ENCODE measurements at regions not wholly inside any gene's neighbourhood (a gene's known extent, or its start where the extent isn't known, plus 50 kb on each side); places are given as distances from the start of the nearest gene placed in this dataset.
"Not testable (repeated sequence)": the region's sequence is repeated elsewhere in the genome, so short reads cannot be mapped to it uniquely, and the experiment has no call there.

DNA sequence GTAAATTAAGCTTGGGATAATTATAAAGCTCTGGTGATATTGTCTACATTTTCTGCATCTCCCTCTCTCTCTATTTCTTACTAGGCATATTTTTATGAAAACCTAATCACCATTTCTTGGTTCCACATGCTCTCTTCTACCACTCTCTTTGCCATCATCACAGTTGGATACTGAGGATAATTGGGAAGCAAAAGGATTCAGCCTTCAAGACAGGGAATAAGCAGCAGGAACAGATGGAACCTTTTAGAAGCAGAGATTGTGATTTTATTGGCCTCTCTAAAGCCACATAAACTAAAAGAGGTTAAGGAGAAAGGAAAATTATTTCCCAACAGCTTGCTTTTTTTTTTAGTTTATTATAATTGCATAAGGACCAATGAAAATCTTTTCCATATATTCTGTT, 226.3 kb upstream of the SPHKAP start:
- peak; percentile 4 for DNase-seq

DNA sequence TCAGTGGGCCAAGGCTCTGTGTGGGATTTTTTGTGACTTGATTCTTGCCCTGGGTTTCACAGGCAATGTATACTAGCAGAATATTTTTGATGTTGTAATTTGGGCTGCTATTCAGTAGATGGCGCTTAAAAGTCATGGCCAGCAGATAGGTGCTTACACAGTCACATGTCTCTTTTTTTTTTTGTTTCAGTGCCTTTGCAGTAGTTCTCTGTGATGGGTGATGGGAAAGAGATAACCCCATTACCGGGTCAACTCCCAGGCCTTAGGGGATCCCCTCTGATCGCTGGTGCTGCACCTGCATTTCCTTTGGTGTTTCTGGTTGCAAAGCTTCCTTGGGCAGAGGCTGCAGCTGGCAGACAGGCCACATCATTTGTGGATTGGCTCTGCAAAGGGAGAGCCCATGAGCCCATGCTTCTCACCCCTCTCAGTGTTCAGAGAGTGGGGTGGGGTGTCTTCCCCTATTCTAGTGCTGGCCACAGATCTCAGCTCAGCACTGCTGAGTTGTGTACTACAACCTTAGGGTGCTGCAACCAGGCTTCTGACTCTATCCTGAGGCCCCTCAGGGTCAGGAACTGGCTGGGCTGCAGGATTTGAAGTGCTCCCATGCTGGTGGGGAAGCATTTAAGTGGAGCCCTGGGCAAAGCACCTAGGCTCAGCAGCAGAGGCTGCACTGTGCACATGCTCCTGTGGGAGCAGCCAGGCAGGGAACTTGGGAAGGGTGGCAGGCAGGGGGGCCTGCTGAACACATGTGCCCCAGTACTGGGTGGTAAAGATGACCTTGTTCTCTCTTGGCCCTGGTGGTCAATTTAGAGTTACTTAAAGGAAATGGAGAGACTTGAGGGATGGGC, 219.8 kb upstream of the SPHKAP start:
- no peak for DNase-seq

DNA sequence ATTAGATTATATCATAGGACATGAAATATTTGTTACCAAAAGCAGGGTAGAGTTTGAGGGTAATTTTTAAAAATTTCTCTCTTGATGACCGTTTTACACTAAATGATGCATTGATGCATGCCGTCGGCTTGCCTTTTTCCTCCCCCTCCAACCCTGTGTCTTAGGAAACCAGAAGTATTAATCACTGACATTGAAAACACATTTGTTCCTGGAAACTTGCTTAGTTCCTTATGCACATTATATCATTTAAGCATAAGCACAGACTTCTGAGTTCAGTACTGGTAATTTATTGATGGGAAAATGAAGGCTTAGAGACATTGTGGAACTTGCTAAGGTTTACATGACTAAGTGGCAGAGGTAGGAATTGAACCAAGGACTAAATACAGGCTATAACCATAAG, 206.3 kb upstream of the SPHKAP start:
- DNase-seq: no peak

DNA sequence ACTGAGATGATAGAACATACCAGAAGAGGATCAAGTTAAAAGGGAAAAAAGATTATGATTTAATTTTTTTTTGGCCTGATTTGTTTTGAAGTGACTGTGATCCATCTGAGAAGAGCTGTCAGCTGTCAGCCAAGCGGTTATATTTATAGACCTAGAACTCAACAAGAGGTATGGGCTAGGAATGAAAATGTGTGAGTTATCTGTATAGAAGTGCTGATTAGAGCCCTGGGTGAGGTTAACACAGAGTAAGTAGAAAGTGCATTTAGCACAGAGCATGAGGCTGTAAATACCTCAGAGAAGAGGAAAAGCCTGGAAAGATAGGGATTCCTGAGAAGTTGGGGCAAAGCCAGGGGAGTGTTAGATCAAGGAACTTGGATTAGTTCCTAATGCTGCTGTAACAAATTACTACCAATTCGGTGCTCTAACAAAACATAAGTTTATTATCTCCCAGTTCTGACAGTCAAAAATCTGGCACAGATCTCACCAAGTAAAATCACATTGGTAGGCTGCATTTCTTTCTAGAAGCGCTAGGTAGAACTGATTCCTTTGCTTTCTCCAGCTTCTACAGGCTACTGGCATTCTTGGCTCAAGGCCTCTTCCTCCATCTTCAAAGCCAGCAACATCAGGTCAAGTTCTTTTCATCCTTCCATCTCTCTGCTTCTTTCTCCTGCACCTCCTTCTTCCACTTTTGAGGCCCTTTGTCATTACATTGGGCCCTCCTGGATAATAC, 197.4 kb upstream of the SPHKAP start:
- no peak for DNase-seq

DNA sequence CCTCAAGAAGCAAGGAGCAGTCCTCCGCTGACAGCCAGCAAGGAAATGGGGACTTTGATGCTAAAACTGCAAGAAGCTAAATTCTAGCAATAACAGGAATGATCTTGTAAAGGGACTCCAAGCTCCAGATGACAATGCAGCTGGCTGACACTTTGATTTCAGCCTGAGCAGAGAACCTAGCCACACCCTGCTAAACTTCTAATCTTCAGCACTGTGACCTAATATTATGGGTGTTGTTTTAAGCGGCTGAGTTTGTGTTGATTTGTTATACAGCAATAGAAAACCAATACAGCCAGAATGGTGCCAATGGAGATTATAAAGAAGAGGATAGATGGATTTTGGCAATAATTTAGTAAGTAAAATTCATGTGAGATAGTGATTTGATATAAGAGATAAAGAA, 196.7 kb upstream of the SPHKAP start:
- DNase-seq: no peak

DNA sequence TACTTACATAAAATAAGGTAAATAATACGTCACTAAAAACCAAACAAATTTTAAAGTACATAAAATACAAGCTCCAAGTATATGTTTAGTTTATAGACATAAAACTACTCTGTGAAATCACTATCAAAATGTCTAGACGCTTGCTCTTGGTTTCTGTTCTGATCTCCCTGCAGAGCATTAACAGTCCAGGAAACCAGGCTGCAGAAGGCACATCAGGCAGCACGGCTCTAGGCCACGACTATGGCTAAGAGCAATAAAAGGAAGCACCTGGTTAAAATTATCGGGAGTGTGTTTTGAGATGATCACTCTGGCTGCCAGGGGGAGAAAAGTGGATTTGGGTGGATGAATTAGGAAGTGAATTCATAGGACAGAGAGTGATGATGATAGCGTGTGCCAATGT, 196.0 kb upstream of the SPHKAP start:
- no peak for DNase-seq

DNA sequence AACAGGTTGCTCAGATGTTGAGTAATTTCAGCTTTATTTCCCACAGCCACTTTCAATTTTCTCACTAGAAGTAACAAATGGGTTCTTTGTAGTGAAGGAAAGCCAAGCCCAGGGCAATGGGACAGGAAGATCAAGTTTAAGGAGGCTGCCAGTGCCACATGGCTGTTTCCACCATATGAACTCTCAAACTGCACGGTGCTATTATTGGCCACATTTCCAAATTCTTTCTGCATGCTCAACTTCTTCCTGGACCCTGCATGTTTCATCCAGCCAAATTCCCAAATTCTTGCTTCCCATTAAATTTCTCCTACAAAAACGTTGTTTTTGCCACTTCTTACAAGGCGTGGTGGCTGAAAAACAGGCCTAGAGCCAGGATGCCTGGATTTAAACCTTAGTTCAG, 193.3 kb upstream of the SPHKAP start:
- peak; percentile 1 for DNase-seq

DNA sequence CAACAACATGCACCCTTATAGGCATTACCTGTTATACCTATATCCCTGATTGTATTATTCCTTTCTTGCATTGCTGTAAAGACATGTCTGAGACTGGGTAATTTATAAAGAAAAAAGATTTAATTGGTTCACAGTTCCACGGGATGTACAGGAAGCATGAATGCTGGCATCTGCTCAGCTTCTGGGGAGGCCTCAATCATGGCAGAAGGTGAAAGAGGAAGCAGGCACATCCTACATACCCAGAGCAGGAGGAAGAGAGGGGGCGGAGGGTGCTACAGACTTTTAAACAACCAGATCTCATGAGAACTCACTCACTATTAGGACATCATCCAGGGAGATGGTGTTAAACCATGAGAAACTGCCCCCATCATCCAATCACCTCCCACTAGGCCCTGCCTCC, 191.7 kb upstream of the SPHKAP start:
- DNase-seq: no peak

DNA sequence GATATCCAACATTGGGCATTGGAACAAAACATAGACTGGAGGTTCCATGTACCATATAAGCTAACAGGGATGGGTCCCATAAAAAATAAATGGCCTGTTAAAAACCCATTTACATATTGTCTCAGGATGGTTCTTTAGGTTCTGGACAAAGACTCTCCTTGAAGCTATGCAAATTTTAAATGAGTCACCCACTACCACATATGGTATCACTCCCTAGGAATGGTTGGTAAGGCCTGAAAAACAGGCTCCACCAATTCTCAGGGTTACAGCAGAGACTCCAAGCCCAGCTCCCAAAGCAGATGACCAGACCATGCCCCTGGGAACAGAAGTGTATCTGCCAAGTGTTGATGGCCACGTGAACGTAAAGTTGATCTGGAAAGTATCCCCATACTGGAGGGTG, 190.7 kb upstream of the SPHKAP start:
- DNase-seq: no peak

DNA sequence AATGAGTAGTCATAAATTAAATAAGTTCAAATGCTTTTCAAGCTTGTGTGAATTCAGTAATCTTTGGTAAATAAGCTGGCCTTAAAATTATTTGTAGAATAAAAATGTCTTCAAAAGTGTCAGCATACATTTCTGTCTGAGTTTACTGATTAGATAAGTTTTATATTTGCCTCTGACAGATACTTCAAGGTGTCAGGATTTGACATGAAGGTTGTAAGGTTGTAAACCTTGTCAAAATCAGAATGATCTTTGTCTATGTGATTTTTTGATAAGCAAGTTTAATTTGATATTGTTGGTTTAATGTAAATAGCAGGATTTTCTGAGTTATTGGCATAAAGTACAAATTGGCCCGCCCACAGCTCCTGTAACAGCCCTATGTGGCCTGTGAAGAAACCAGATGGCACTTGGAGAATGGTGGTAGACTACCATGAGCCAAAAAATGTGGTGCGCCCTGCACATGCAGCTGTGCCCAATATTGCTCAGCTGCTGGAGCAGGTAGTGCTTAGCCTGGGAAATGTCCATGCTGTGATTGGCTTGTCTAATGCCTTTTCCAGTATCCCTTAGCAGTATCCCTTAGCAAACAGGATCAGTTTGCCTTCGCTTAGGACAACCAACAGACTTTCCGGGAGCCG, 188.0 kb upstream of the SPHKAP start:
- DNase-seq: peak; percentile 4

DNA sequence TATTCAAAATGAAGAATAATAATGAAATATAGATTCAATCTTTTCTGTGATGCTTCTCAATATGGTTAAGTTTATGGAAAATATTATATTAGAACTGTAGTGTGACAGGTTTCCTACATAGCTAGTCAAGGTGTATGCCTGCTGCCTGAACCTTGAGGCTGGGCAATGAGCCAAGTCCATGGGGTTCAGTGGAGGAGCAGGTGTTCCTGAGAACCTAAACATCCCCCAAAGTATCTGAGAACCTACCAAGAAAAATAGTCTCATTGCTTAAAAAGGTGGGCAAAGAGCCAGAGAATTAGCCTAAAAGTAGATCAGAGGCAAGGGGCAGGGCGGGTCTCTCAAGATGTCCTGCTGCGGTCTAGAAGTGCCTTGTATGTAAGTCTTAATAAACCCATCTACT, 185.9 kb upstream of the SPHKAP start:
- DNase-seq: peak; percentile 74

DNA sequence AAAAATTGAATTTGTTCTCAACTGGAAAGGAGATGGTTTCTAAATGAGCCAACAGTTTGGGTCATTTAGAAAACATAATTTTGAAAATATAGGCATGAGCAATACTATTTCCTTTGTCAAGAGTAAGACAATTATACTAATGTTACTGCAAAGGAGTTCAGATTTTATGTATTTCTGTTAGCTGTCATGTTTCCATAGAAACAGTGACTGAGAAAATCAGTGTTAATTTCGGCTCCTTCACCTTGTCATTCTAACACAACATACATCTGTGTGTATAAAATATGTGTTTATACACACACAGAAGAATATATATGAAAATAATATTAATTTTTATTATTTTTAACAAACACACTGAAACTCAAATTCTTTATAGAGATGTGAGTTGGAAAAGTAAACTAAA, 178.0 kb upstream of the SPHKAP start:
- DNase-seq: no peak

DNA sequence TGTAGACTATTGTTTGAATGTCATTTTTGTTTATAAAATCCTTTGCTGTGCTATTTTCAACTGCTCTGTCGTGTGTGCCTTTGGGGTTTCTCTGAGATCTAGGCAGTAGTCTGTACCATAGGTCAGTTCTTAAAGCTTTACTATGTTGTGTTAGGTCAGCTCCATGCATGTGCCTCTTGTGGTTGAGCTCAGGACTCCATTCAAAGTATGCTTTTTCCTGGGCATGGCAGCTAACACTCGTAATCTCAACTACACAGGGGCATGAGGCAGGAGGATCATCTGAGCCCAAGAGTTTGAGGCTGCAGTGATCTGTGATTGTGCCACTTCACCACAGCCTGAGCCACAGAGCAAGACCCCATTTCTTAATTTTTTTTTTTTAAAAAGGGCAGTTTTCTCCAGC, 174.4 kb upstream of the SPHKAP start:
- no peak for DNase-seq

DNA sequence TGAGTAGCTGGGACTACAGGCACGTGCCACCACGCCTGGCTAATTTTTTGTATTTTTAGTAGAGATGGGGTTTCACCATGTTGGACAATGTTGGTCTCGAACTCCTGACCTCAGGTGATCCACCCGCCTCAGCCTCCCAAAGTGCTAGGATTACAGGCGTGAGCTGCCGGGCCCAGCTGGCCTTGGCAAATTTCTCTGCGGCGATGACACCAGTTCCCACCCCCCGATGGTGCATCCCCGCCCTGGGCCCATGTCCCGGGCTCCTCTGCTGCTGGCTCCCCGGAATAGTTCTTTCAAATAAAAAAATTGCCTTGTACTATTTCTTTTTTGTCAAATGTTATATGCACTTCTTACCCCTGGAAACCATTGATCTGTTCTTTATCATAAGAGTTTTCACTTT, 171.5 kb upstream of the SPHKAP start:
- not testable (repeated sequence) for DNase-seq

DNA sequence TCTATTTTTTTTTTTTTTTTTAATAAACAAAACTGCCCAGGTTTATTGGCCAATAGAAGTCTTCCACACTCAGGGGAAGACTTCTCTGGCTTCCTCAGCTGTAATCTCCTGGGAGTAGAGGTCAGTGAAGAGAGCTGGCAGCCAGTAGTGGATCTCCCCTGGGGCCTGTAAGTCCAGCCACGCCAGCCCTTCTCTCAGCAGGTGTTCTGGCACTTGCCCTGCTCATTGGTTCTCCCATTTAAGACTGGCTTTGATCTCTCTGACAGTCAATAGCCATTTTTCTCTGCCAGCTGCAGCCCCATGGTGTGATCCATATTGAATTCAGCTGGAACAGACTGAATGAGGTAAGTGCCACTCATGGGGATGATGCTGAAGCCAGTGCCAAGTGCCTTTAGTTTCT, 170.6 kb upstream of the SPHKAP start:
- no peak for DNase-seq

DNA sequence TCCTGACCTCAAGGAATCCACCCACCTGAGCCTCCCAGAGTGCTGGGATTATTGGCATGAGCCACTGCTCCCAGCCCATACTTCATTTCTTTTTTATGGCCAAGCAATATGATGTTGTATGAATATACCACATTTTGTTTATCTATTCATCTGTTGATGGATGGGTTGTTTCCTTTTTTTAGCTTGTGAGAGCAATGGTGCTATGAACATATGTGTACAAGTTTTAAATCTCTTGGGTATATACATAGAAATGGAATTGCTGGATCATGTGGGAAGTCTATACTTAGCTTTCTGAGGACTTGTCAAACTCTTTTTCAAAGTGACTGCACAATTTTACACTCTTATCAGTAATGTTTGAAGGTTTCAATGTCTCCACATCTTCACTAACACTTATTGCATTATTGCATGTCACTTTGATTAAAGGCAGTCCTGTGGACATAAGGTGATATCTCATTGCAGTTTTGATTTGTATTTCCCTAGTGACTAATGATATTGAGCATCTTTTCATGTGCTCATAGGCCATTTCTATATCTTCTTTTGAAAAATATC, 167.1 kb upstream of the SPHKAP start:
- DNase-seq: no peak

DNA sequence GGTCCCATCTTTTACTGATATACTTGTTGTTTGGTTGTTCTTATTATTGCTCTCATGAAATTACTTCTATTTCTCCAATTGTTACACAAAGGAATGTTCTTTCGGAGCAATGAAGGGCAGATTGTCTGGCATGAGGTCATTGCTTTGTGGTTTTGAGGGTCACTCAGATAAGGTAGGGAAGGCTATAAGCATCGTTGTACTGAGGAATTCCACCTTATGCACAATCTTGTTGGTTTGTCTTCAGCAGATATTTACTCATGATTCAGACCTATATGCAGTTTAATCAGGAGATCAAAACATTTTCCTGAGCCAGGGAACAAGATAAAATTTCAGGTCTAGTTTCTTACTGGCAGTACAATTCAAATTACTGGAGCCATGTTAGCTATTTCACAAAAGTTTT, 163.0 kb upstream of the SPHKAP start:
- DNase-seq: no peak

DNA sequence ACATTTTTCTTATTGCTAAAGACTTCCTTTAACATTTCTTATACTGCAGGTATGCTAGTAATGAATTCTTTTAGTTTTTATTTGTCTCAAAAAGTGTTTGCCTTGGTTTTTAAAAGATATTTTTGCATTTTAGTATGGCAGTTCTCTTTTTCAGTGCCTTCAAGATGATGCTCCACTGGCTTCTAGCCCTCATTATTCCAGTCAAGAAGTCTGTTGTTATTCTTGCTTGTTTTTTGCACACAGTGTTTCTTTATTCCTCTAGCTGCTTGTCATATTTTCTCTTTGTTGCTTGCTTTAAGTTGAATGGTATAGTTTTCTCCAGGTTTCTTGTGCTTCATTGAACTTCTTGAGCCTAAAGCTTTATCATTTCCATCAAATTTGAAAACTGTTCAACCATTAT, 158.0 kb upstream of the SPHKAP start:
- DNase-seq: no peak

DNA sequence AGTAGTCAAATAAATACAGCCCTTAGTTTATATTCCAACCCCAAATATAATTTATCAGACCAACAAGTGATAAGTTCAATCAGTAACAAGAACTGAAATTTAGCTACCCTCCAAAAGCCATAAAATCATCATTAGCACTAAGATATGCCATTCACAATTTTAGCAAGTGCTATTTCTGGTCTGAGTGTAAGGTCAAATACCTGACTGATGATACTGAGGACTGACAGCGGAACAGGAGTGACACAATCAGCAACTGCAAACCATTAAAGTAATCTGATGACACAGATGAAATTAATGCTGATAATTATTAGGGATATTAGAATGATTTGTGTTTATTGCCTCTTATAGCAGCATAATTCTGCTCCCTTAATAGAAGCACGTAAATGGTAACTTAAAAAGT, 152.7 kb upstream of the SPHKAP start:
- DNase-seq: no peak

DNA sequence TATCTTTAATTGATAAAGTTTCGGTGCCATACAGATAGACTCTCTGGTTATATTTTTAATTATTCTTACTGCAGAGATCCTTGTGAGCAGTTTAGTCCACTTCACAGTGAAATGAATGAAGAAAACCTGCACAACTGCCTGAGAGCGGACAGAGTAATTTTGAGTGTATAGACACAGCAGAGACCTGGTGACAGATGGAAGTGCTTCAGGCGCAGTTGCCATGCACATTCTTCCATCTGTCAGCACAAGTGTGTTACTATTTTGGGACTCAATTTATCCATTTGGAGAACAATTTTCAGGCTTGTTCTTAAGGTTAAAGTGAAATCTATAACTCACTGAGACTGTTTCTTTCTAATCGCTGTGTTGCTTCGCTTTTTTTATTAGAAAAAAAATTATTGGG, 147.8 kb upstream of the SPHKAP start:
- peak; percentile 92 for DNase-seq

DNA sequence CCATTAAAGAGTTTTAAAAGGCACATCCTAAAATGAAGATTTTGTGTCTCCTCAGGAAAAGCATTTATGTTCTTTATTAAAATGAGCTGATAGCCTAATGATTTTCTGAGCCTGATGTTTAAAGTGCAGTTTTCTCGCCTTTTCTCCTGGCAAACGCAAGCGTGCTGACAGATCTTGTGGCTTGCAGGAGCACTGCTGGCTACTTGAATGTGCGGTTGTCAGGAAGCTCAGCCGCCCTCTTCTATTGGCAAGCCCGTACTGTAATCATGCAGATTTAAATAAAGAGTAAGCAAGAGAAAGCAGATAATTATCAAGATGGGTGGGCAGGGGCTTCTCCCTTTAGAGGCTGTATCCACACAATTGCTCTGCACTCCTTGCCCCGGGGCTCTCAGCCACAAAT, 139.5 kb upstream of the SPHKAP start:
- no peak for DNase-seq

DNA sequence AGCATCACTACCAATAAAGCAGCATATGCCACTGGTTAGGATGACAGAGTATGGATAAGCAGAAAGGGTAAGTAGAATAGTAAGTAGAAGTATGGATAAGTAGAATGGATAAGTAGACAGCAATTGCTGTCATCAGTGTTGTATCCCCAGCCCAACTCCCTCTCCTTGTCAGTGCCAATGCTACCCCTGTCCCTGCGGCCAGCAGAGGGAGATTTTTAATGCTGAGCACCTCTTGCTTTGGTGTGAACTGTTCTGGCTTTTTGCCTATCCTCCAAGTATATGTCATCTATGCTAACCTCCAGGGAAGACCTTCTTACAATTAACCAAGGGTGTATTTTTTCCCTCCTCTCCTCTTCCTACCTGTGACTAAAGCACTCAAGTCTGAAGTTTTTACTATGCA, 136.7 kb upstream of the SPHKAP start:
- DNase-seq: peak; percentile 38

DNA sequence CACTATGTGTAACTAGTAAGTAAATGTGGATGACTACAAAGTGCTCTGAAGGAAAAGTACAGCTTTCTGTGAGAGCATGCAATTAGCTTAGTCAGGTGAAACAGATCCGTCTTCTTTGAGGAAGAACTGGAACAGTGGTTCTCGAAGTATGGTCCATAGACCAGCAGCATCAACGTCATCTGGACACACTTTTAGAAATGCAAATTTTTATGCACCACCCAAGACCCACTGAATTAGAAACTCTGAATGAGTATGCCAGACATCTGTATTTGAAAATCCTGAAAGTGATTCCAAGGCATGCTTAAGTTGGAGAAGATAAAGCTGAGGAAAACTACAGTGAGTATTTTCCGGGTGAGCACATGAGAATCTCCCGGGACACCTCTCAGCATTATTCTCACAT, 130.7 kb upstream of the SPHKAP start:
- no peak for DNase-seq

DNA sequence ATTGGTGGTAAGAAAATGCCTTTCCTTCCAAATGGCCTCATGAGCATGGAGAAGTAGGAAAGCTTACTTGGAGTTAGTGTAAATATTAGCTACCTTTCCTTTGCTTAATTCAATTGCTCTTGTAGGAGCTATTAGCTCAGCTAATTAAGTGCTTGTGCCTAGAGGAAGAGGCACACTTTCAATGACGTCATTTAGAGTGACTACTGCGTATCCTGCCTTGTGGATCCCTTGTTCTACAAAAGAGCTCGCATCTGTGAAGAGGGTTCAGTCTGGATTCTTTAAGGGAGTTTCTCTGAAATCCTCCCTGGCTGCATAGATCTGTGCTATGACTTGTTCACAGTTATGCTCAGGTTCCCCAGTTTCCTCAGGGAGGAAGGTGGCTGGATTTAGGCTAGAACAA, 122.5 kb upstream of the SPHKAP start:
- DNase-seq: no peak
